Astrocyte (in vitro differentiated cells and primary cell): ENCODE measurements at regions not wholly inside any gene's neighbourhood (a gene's known extent, or its start where the extent isn't known, plus 50 kb on each side); places are given as distances from the start of the nearest gene placed in this dataset.

ENCODE experiments used
- DNase-seq: peaks from one replicate; pipeline ENCODE4 v3.0.0-alpha.2; 2010; ENCODE audit warnings: low read depth
- FAIRE-seq: peaks from 2 replicates; lab custom pipeline; 2011; peaks lifted over from hg19 to GRCh38; lab: Jason Lieb, UNC
- H2AFZ ChIP-seq: 2 replicates; pipeline ENCODE4 v1.6.0; 2012; ENCODE audit warnings: low read depth, low read length, inconsistent platforms
- H3K27ac ChIP-seq: 2 replicates; pipeline ENCODE4 v1.5.1; 2011; ENCODE audit warnings: low read depth, low read length, inconsistent platforms
- H3K27me3 ChIP-seq: 2 replicates; pipeline ENCODE4 v1.6.0; 2011; ENCODE audit warnings: low read length, inconsistent platforms; ENCODE audit not compliant: insufficient read depth
- H3K36me3 ChIP-seq: 2 replicates; pipeline ENCODE4 v1.5.1; 2011; ENCODE audit warnings: low read length, inconsistent platforms; ENCODE audit not compliant: insufficient read depth
- H3K4me1 ChIP-seq: 2 replicates; pipeline ENCODE4 v1.5.1; 2011; ENCODE audit warnings: low read length, inconsistent platforms; ENCODE audit not compliant: insufficient read depth
- H3K4me2 ChIP-seq: 2 replicates; pipeline ENCODE4 v1.6.0; 2012; ENCODE audit warnings: low read length, inconsistent platforms
- H3K4me3 ChIP-seq: 2 replicates; pipeline ENCODE4 v1.5.1; 2011; ENCODE audit warnings: low read depth, mild to moderate bottlenecking, low read length, inconsistent platforms; ENCODE audit not compliant: insufficient read depth
- H3K79me2 ChIP-seq: 2 replicates; pipeline ENCODE4 v1.6.0; 2012; ENCODE audit warnings: mild to moderate bottlenecking, low read length, inconsistent platforms; ENCODE audit not compliant: insufficient read depth
- H3K9ac ChIP-seq: 2 replicates; pipeline ENCODE4 v1.6.0; 2012; ENCODE audit warnings: mild to moderate bottlenecking, low read length, inconsistent platforms
- H3K9me3 ChIP-seq: 2 replicates; pipeline ENCODE4 v1.5.1; 2012; ENCODE audit warnings: low read depth, mild to moderate bottlenecking, low read length, inconsistent platforms; ENCODE audit not compliant: insufficient read depth
- H4K20me1 ChIP-seq: 2 replicates; pipeline ENCODE4 v1.6.0; 2012; ENCODE audit warnings: low read length, inconsistent platforms; ENCODE audit not compliant: insufficient read depth
- H3K27ac Mint-ChIP-seq: one replicate; pipeline ENCODE4 v1.8.0; 2021; ENCODE audit warnings: mild to moderate bottlenecking, mixed read lengths; ENCODE audit not compliant: unreplicated experiment
- H3K27me3 Mint-ChIP-seq: one replicate; pipeline ENCODE4 v1.8.0; 2021; ENCODE audit warnings: low read depth, mixed read lengths; ENCODE audit not compliant: unreplicated experiment
- H3K36me3 Mint-ChIP-seq: one replicate; pipeline ENCODE4 v1.8.0; 2021; ENCODE audit warnings: low read depth, mixed read lengths; ENCODE audit not compliant: unreplicated experiment
- H3K4me1 Mint-ChIP-seq: one replicate; pipeline ENCODE4 v1.8.0; 2021; ENCODE audit warnings: low read depth, mixed read lengths; ENCODE audit not compliant: unreplicated experiment
- H3K4me3 Mint-ChIP-seq: one replicate; pipeline ENCODE4 v1.8.0; 2021; ENCODE audit warnings: mild to moderate bottlenecking, moderate library complexity, mixed read lengths; ENCODE audit not compliant: unreplicated experiment
- H3K9me3 Mint-ChIP-seq: one replicate; pipeline ENCODE4 v1.8.0; 2021; ENCODE audit warnings: mild to moderate bottlenecking, mixed read lengths; ENCODE audit not compliant: unreplicated experiment
- CTCF ChIP-seq: IDR thresholded peaks from 2 replicates; pipeline ENCODE4 v1.5.1; 2011; ENCODE audit warnings: low read depth, mild to moderate bottlenecking, inconsistent platforms, low read length, moderate library complexity; ENCODE audit not compliant: insufficient read depth
- EZH2 ChIP-seq: IDR thresholded peaks from 2 replicates; pipeline ENCODE4 v1.6.1; 2012; ENCODE audit warnings: mild to moderate bottlenecking, low read length, inconsistent platforms; ENCODE audit not compliant: insufficient read depth

DNA sequence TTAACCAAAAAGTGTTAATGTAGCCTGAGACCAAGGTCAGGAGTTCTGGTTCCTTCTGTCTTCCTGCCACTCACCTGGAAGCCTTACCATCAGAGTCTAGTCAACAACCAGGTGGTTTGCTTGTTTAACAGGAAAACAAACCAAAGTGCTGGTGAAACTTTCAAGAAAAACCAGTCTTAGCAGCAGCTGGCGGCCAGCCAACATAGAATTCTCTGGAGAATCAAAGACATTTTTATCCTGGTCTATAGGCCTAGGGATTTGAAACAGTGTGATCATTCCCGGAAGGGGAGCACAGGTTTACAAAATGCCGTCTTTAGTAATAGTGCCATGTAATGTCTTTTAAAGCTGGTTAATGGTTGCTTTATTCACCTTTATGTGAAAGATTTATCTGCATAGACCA is 146.6 kb upstream of the AKIRIN2 start:
- H3K27ac Mint-ChIP-seq = no peak overlapping the region
- H3K27me3 ChIP-seq = no peaks in the 10 kb centered on the region
- no peak for FAIRE-seq
- H3K9me3 Mint-ChIP-seq = no peaks in the 10 kb centered on the region
- H3K36me3 Mint-ChIP-seq = no peaks in the 10 kb centered on the region
- H3K4me3 Mint-ChIP-seq = no peak overlapping the region
- no peaks in the 10 kb centered on the region for H3K4me1 ChIP-seq
- no peak for DNase-seq
- H3K27me3 Mint-ChIP-seq = peaks cover 8% of the 10 kb centered on the region
- no peak overlapping the region for H3K4me3 ChIP-seq
- no peaks in the 10 kb centered on the region for H4K20me1 ChIP-seq
- H3K4me2 ChIP-seq = no peak overlapping the region
- no peaks in the 10 kb centered on the region for H3K9me3 ChIP-seq
- no peak overlapping the region for H3K27ac ChIP-seq
- no peak overlapping the region for H2AFZ ChIP-seq
- TF ChIP-seq EZH2 (no peak), CTCF (no peak)
- no peaks in the 10 kb centered on the region for H3K79me2 ChIP-seq
- H3K4me1 Mint-ChIP-seq = no peaks in the 10 kb centered on the region
- H3K9ac ChIP-seq = no peak overlapping the region
- H3K36me3 ChIP-seq = no peaks in the 10 kb centered on the region

DNA sequence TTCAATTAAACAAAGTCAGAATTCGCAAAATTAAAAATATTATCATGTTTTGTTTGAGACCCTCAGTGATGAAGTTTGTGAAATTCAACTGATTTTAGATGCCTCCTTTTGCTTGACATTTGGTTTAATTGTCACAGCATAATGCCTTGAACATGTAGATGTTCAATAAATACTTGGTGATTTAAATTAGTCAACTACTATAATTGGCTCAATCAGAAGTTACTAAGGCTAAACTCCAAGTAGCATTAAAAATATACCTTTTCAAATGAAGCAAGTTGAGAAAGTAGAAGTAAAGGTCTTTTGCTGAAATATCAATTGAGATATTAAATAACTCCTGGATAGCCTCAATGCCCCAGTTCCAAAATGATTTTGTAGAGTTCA is 145.8 kb upstream of the AKIRIN2 start:
- Mint-ChIP-seq H3K27ac (no peak overlapping the region), H3K27me3 (peaks cover 8% of the 10 kb centered on the region), H3K4me1 (no peaks in the 10 kb centered on the region), H3K4me3 (no peak overlapping the region), H3K36me3 (no peaks in the 10 kb centered on the region), H3K9me3 (no peaks in the 10 kb centered on the region)
- DNase-seq (no peak), FAIRE-seq (no peak)
- Histone ChIP-seq H2AFZ (no peak overlapping the region), H3K9ac (no peak overlapping the region), H3K9me3 (no peaks in the 10 kb centered on the region), H3K36me3 (no peaks in the 10 kb centered on the region), H3K27me3 (no peaks in the 10 kb centered on the region), H3K79me2 (no peaks in the 10 kb centered on the region), H3K4me3 (no peak overlapping the region), H3K4me1 (no peaks in the 10 kb centered on the region), H3K27ac (no peak overlapping the region), H3K4me2 (no peak overlapping the region), H4K20me1 (no peaks in the 10 kb centered on the region)
- no peak for TF ChIP-seq EZH2
- no peak for TF ChIP-seq CTCF

- H3K4me3 Mint-ChIP-seq = no peak overlapping the region
- no peaks in the 10 kb centered on the region for H3K4me1 ChIP-seq
- H3K4me3 ChIP-seq = no peak overlapping the region
- DNase-seq = no peak
- H3K36me3 Mint-ChIP-seq = no peaks in the 10 kb centered on the region
- no peak overlapping the region for H3K27ac ChIP-seq
- no peak overlapping the region for H3K4me2 ChIP-seq
- no peaks in the 10 kb centered on the region for H4K20me1 ChIP-seq
- TF ChIP-seq EZH2 (no peak), CTCF (no peak)
- no peaks in the 10 kb centered on the region for H3K27me3 ChIP-seq
- H3K9ac ChIP-seq = no peak overlapping the region
- no peak overlapping the region for H3K27ac Mint-ChIP-seq
- no peaks in the 10 kb centered on the region for H3K9me3 ChIP-seq
- no peak overlapping the region for H2AFZ ChIP-seq
- H3K9me3 Mint-ChIP-seq = no peaks in the 10 kb centered on the region
- peaks cover 8% of the 10 kb centered on the region for H3K27me3 Mint-ChIP-seq
- no peaks in the 10 kb centered on the region for H3K36me3 ChIP-seq
- no peaks in the 10 kb centered on the region for H3K4me1 Mint-ChIP-seq
- no peak for FAIRE-seq
- H3K79me2 ChIP-seq = no peaks in the 10 kb centered on the region
Measured at GRCh38 chr6:87847135-87847829, 145.2 kb upstream of the AKIRIN2 start.
